HG03565 (cell line): ENCODE measurements at regions not wholly inside any gene's neighbourhood (a gene's known extent, or its start where the extent isn't known, plus 50 kb on each side); places are given as distances from the start of the nearest gene placed in this dataset.

ENCODE experiments used
- ATAC-seq: cut with Tn5 transposase; IDR thresholded peaks from one replicate; pipeline ENCODE4 v1.9.1; 2021; ENCODE audit warnings: mild to moderate bottlenecking, moderate library complexity; ENCODE audit not compliant: unreplicated experiment

GRCh38 chr12:91868054-91868453 lies 277.6 kb downstream of the BTG1 start:
- ATAC-seq = no peak

GRCh38 chr12:91866566-91866965 lies 279.1 kb downstream of the BTG1 start:
- no peak for ATAC-seq

GRCh38 chr12:91863702-91864101 lies 281.9 kb downstream of the BTG1 start:
- ATAC-seq = no peak

GRCh38 chr12:91861554-91861953 lies 284.1 kb downstream of the BTG1 start:
- ATAC-seq = no peak

GRCh38 chr12:91859347-91859746 lies 286.3 kb downstream of the BTG1 start:
- ATAC-seq = no peak

- ATAC-seq = no peak
These were observed 287.7 kb downstream of the BTG1 start for GRCh38 chr12:91857813-91858542.

GRCh38 chr12:91854725-91855124 lies 290.9 kb downstream of the BTG1 start:
- ATAC-seq = no peak

GRCh38 chr12:91853350-91854127 lies 292.1 kb downstream of the BTG1 start:
- ATAC-seq = no peak

- no peak for ATAC-seq
These were observed 293.0 kb downstream of the BTG1 start for GRCh38 chr12:91852634-91853033.

GRCh38 chr12:91851741-91852477 lies 293.7 kb downstream of the BTG1 start:
- no peak for ATAC-seq

- no peak for ATAC-seq
These were observed 299.1 kb downstream of the BTG1 start for GRCh38 chr12:91846466-91847055.

GRCh38 chr12:91845365-91845764 lies 300.3 kb downstream of the BTG1 start:
- ATAC-seq = no peak

- ATAC-seq = no peak
These were observed 303.8 kb downstream of the BTG1 start for GRCh38 chr12:91841822-91842221.

- ATAC-seq = no peak
These were observed 308.9 kb downstream of the BTG1 start for GRCh38 chr12:91836696-91837095.

GRCh38 chr12:91836264-91836663 lies 309.4 kb downstream of the BTG1 start:
- no peak for ATAC-seq

GRCh38 chr12:91835693-91836092 lies 310.0 kb downstream of the BTG1 start:
- no peak for ATAC-seq

GRCh38 chr12:91833780-91834359 lies 311.8 kb downstream of the BTG1 start:
- ATAC-seq = no peak

- no peak for ATAC-seq
These were observed 319.6 kb downstream of the BTG1 start for GRCh38 chr12:91825999-91826398.

- no peak for ATAC-seq
These were observed 320.7 kb downstream of the BTG1 start for GRCh38 chr12:91824991-91825390.

GRCh38 chr12:91819132-91819447 lies 326.6 kb downstream of the BTG1 start:
- ATAC-seq = no peak
